ENCODE measurements at regions not wholly inside any gene's neighbourhood (a gene's known extent, or its start where the extent isn't known, plus 50 kb on each side); places are given as distances from the start of the nearest gene placed in this dataset.

GRCh38 chr11:80810695-80811094 is 1369.9 kb upstream of the TENM4 start:
- TF ChIP-seq POLR2A (IDR thresholded peaks at IDR 0.05) (no peak), CTCF (IDR thresholded peaks at IDR 0.05) (no peak)
- DNase-seq (no peak), ATAC-seq (no peak)
- H3K4me1 ChIP-seq, result no peaks in the 10 kb centered on the region
- intact Hi-C loops (cut with DNase I), result no loop called here
- no peaks in the 10 kb centered on the region for H3K27me3 ChIP-seq
- no peak overlapping the region for H3K4me3 ChIP-seq
- no peak overlapping the region for H3K27ac ChIP-seq
- no peaks in the 10 kb centered on the region for H3K36me3 ChIP-seq
- H3K9me3 ChIP-seq, result no peaks in the 10 kb centered on the region
- WGBS, 4 donors, result 80 to 84% (median 82%) methylated on average over 4 of the region's 4 CpGs

- WGBS, 4 donors, result 56 to 71% (median 60%) methylated on average over 6 to 8 of the region's 8 CpGs
- DNase-seq (no peak), ATAC-seq (no peak)
- Histone ChIP-seq H3K9me3 (peaks cover 0 to 50% (median 14%) of the 10 kb centered on the region in 12 donors), H3K27ac (no peak overlapping the region), H3K27me3 (no peaks in the 10 kb centered on the region), H3K36me3 (no peaks in the 10 kb centered on the region), H3K4me1 (no peaks in the 10 kb centered on the region), H3K4me3 (no peak overlapping the region)
- TF ChIP-seq POLR2A (IDR thresholded peaks at IDR 0.05), result no peak
- no peak for TF ChIP-seq CTCF (IDR thresholded peaks at IDR 0.05)
- intact Hi-C loops (cut with DNase I), result no loop called here
Measured at GRCh38 chr11:80798174-80798573, 1357.3 kb upstream of the TENM4 start.

- intact Hi-C loops (cut with DNase I), result no loop called here
- no peak overlapping the region for H3K4me3 ChIP-seq
- WGBS, 4 donors, result 45 to 54% (median 47%) methylated on average over 2 of the region's 2 CpGs
- H3K9me3 ChIP-seq, result peaks cover 0 to 9% (median 0%) of the 10 kb centered on the region in 12 donors
- H3K4me1 ChIP-seq, result no peaks in the 10 kb centered on the region
- no peaks in the 10 kb centered on the region for H3K36me3 ChIP-seq
- no peak overlapping the region for H3K27ac ChIP-seq
- peaks cover 0 to 4% (median 0%) of the 10 kb centered on the region in 9 donors for H3K27me3 ChIP-seq
- ATAC-seq (no peak), DNase-seq (no peak)
- TF ChIP-seq CTCF (IDR thresholded peaks at IDR 0.05) (no peak), POLR2A (IDR thresholded peaks at IDR 0.05) (no peak)
Measured at GRCh38 chr11:80783561-80783960, 1342.7 kb upstream of the TENM4 start.

GRCh38 chr11:80782135-80782885 is 1341.5 kb upstream of the TENM4 start:
- Histone ChIP-seq H3K4me1 (no peaks in the 10 kb centered on the region), H3K9me3 (peaks cover 0 to 6% (median 0%) of the 10 kb centered on the region in 12 donors), H3K27me3 (peaks cover 0 to 4% (median 0%) of the 10 kb centered on the region in 9 donors), H3K27ac (no peak overlapping the region), H3K36me3 (no peaks in the 10 kb centered on the region), H3K4me3 (no peak overlapping the region)
- WGBS, 4 donors, result 44 to 51% (median 46%) methylated on average over 4 of the region's 4 CpGs
- DNase-seq (no peak), ATAC-seq (no peak)
- TF ChIP-seq POLR2A (IDR thresholded peaks at IDR 0.05), result no peak
- TF ChIP-seq CTCF (IDR thresholded peaks at IDR 0.05), result no peak
- intact Hi-C loops (cut with DNase I), result no loop called here

Data from heart left ventricle (tissue), 16 donors.